PC-9 (cell line): ENCODE measurements at regions not wholly inside any gene's neighbourhood (a gene's known extent, or its start where the extent isn't known, plus 50 kb on each side); places are given as distances from the start of the nearest gene placed in this dataset.

Experiments
- BruUV-seq: library from RNA; stranded (reverse); fragments of 400-500 nt; replicated peaks from 2 replicates; lab custom pipeline; 2021; lab: Mats Ljungman, UMichigan
- CTCF ChIA-PET: fragments of 300-600 bp; sonication (Branson Sonifier 250); formaldehyde crosslinking; loops from one replicate; lab custom pipeline; 2022; ENCODE audit warnings: antibody characterized with exemption; lab: Charles Lee
- POLR2A ChIA-PET: fragments of 300-600 bp; sonication (Branson Sonifier 250); formaldehyde crosslinking; loops from one replicate; lab custom pipeline; 2022; ENCODE audit warnings: antibody characterized with exemption; ENCODE audit not compliant: unreplicated experiment; lab: Charles Lee
- DNase-seq, 2 experiments: peaks; one replicate each; pipeline versions ENCODE4 v3.0.0 to v3.0.0-alpha.2; 2015 to 2022; ENCODE audit warnings: mixed read lengths in 1 of 2
- H2AFZ ChIP-seq: fragments of 200-600 bp; sonication (generic); 2 replicates; pipeline ENCODE4 v1.8.1; 2017; ENCODE audit warnings: antibody characterized with exemption
- H3F3A ChIP-seq: fragments of 200-600 bp; sonication (generic); 2 replicates; pipeline ENCODE4 v1.8.1; 2017; ENCODE audit warnings: antibody characterized with exemption, mild to moderate bottlenecking, low read depth; ENCODE audit not compliant: insufficient read depth
- H3K27ac ChIP-seq: fragments of 200-600 bp; sonication (generic); 2 replicates; pipeline ENCODE4 v1.6.1; 2016; ENCODE audit warnings: mixed run types
- H3K27me3 ChIP-seq: fragments of 200-600 bp; sonication (generic); 2 replicates; pipeline ENCODE4 v1.6.1; 2016; ENCODE audit warnings: low read depth, mixed run types; ENCODE audit not compliant: insufficient read depth
- H3K36me3 ChIP-seq: fragments of 200-600 bp; sonication (generic); 2 replicates; pipeline ENCODE4 v1.6.1; 2016; ENCODE audit warnings: low read depth, mixed run types
- H3K4me1 ChIP-seq: fragments of 200-600 bp; sonication (generic); replicated peaks from 2 replicates; pipeline ENCODE4 v1.6.1; 2016; ENCODE audit warnings: mixed run types; ENCODE audit not compliant: insufficient read depth
- H3K4me2 ChIP-seq: fragments of 200-600 bp; sonication (generic); 2 replicates; pipeline ENCODE4 v1.6.1; 2017; ENCODE audit warnings: mixed run types
- H3K4me3 ChIP-seq: fragments of 200-600 bp; sonication (generic); 2 replicates; pipeline ENCODE4 v1.6.1; 2016; ENCODE audit warnings: mixed run types
- H3K79me2 ChIP-seq: fragments of 200-600 bp; sonication (generic); 2 replicates; pipeline ENCODE4 v1.6.1; 2017; ENCODE audit warnings: low read depth, mixed run types
- H3K9me2 ChIP-seq: fragments of 200-600 bp; sonication (generic); 2 replicates; pipeline ENCODE4 v1.8.1; 2017; ENCODE audit warnings: mild to moderate bottlenecking; ENCODE audit not compliant: insufficient read depth
- H3K9me3 ChIP-seq: fragments of 200-600 bp; sonication (generic); 2 replicates; pipeline ENCODE4 v1.8.1; 2016; ENCODE audit warnings: low read depth; ENCODE audit not compliant: insufficient read depth
- H4K20me1 ChIP-seq: fragments of 200-600 bp; sonication (generic); 2 replicates; pipeline ENCODE4 v1.8.1; 2017; ENCODE audit not compliant: insufficient read depth
- CTCF ChIP-seq: fragments of 200-600 bp; sonication (generic); conservative IDR thresholded peaks from 2 replicates; pipeline ENCODE4 v1.6.1; 2017; ENCODE audit warnings: mixed run types, antibody characterized with exemption, mild to moderate bottlenecking, moderate library complexity
- EZH2 ChIP-seq: fragments of 200-600 bp; sonication (generic); IDR thresholded peaks from 2 replicates; pipeline ENCODE4 v1.8.0; 2017; ENCODE audit warnings: antibody characterized with exemption, low read depth
- intact Hi-C: fragments of 100-400 bp; cut with micrococcal nuclease; formaldehyde crosslinking; loops from one replicate; pipeline ENCODE4 v1.10.0; 2022; ENCODE audit not compliant: unreplicated experiment

- Histone ChIP-seq H3K9me3 (no peaks in the 10 kb centered on the region), H2AFZ (no peak overlapping the region), H3K36me3 (no peaks in the 10 kb centered on the region), H3K9me2 (no peaks in the 10 kb centered on the region), H4K20me1 (no peaks in the 10 kb centered on the region), H3K79me2 (no peaks in the 10 kb centered on the region), H3K4me1 (peaks cover 18% of the 10 kb centered on the region), H3K27ac (no peak overlapping the region), H3K4me3 (no peak overlapping the region), H3F3A (no peaks in the 10 kb centered on the region; the same call in 1 of the 2 replicates), H3K4me2 (no peak overlapping the region), H3K27me3 (no peaks in the 10 kb centered on the region)
- DNase-seq, result no peak
- ChIA-PET CTCF (interaction anchor here (0.6 to 1.4 kb wide), 8 partner anchors 13 to 231 kb away, joined by 3 to 19 read pairs (median 6); no protein-coding TSS in a partner anchor), POLR2A (no interaction called here)
- intact Hi-C loops, result loop anchor here (1.0 to 5.0 kb wide), 4 partner anchors 137 to 386 kb away; no protein-coding TSS in a partner anchor
- TF ChIP-seq EZH2 (no peak), CTCF (no peak)
- no TSS peak for BruUV-seq
Measured at GRCh38 chr11:123247813-123248379, 52.8 kb upstream of the CLMP start.

- H3F3A ChIP-seq, result no peaks in the 10 kb centered on the region; the same call in 1 of the 2 replicates
- H3K4me2 ChIP-seq, result peak overlapping the region; percentile 71
- no peaks in the 10 kb centered on the region for H3K79me2 ChIP-seq
- no peaks in the 10 kb centered on the region for H3K9me3 ChIP-seq
- no peak overlapping the region for H3K4me3 ChIP-seq
- no peaks in the 10 kb centered on the region for H4K20me1 ChIP-seq
- TF ChIP-seq EZH2, result no peak
- no peak for TF ChIP-seq CTCF
- H2AFZ ChIP-seq, result peak overlapping the region; percentile 40; the same call in 1 of the 2 replicates
- no peaks in the 10 kb centered on the region for H3K36me3 ChIP-seq
- no peaks in the 10 kb centered on the region for H3K27me3 ChIP-seq
- H3K27ac ChIP-seq, result no peak overlapping the region
- no peaks in the 10 kb centered on the region for H3K9me2 ChIP-seq
- H3K4me1 ChIP-seq, result peaks cover 18% of the 10 kb centered on the region
- CTCF ChIA-PET, result interaction anchor here (0.6 to 1.4 kb wide), 10 partner anchors 11 to 231 kb away, joined by 3 to 19 read pairs (median 6); no protein-coding TSS in a partner anchor
- intact Hi-C loops, result loop anchor here (1.0 to 5.0 kb wide), 4 partner anchors 136 to 385 kb away; no protein-coding TSS in a partner anchor
- no peak for DNase-seq
- POLR2A ChIA-PET, result interaction anchor here (0.7 kb wide), 1 partner anchor 74 kb away, joined by 7 read pairs; no protein-coding TSS in a partner anchor
- BruUV-seq, result no TSS peak
Measured at GRCh38 chr11:123247496-123247799, 52.4 kb upstream of the CLMP start.

GRCh38 chr11:123246749-123247495 is 51.9 kb upstream of the CLMP start:
- Histone ChIP-seq H3K9me2 (no peaks in the 10 kb centered on the region), H3K36me3 (no peaks in the 10 kb centered on the region), H3K27ac (no peak overlapping the region), H3K9me3 (no peaks in the 10 kb centered on the region), H3K4me1 (peaks cover 16% of the 10 kb centered on the region), H4K20me1 (no peaks in the 10 kb centered on the region), H3K4me3 (no peak overlapping the region), H2AFZ (peak overlapping the region; percentile 40), H3F3A (no peaks in the 10 kb centered on the region; the same call in 1 of the 2 replicates), H3K4me2 (peak overlapping the region; percentile 71), H3K27me3 (no peaks in the 10 kb centered on the region), H3K79me2 (no peaks in the 10 kb centered on the region)
- POLR2A ChIA-PET, result interaction anchor here (0.7 kb wide), 1 partner anchor 73 kb away, joined by 7 read pairs; no protein-coding TSS in a partner anchor
- CTCF ChIA-PET, result interaction anchor here (0.6 to 1.4 kb wide), 10 partner anchors 12 to 231 kb away, joined by 3 to 19 read pairs (median 6); no protein-coding TSS in a partner anchor
- DNase-seq, result peak; percentile 54 to 80
- intact Hi-C loops, result loop anchor here (1.0 to 5.0 kb wide), 4 partner anchors 136 to 385 kb away; no protein-coding TSS in a partner anchor
- no TSS peak for BruUV-seq
- TF ChIP-seq CTCF, result peak; percentile 94
- TF ChIP-seq EZH2, result no peak
